SK-N-MC (cell line): ENCODE measurements at regions not wholly inside any gene's neighbourhood (a gene's known extent, or its start where the extent isn't known, plus 50 kb on each side); places are given as distances from the start of the nearest gene placed in this dataset.

Experiments used
- DNase-seq: peaks from one replicate; pipeline ENCODE4 v3.0.0-alpha.2; 2011; ENCODE audit warnings: low read depth, low spot score
- H3K27ac ChIP-seq: fragments of 200-600 bp; sonication (generic); 2 replicates; pipeline ENCODE4 v1.5.1; 2016; ENCODE audit warnings: mixed run types
- H3K36me3 ChIP-seq: fragments of 200-600 bp; sonication (generic); 2 replicates; pipeline ENCODE4 v1.6.1; 2017; ENCODE audit warnings: antibody characterized with exemption, low read length, mixed read lengths; ENCODE audit not compliant: insufficient read depth
- H3K4me3 ChIP-seq: fragments of 200-600 bp; sonication (generic); 2 replicates; pipeline ENCODE4 v1.5.1; 2016
- H3K9ac ChIP-seq: fragments of 200-600 bp; sonication (generic); 2 replicates; pipeline ENCODE4 v1.8.0; 2017; ENCODE audit warnings: mixed run types, mixed read lengths; ENCODE audit not compliant: insufficient read length
- H3K9me3 ChIP-seq: fragments of 200-600 bp; sonication (generic); 2 replicates; pipeline ENCODE4 v1.6.1; 2017; ENCODE audit warnings: low read depth, mild to moderate bottlenecking, antibody characterized with exemption, low read length, moderate library complexity, mixed read lengths
- EZH2 ChIP-seq: fragments of 200-600 bp; sonication (generic); IDR thresholded peaks from one replicate; pipeline ENCODE4 v1.6.1; 2017; ENCODE audit warnings: antibody characterized with exemption
- FOXP2 ChIP-seq: optimal IDR thresholded peaks from 2 replicates; pipeline ENCODE3; 2011; ENCODE audit warnings: mild to moderate bottlenecking, moderate library complexity; ENCODE audit not compliant: insufficient read depth; ENCODE audit errors: extremely low read length, control extremely low read depth
- POLR2AphosphoS5 ChIP-seq: IDR thresholded peaks from 2 replicates; pipeline ENCODE4 v1.6.1; 2012; ENCODE audit warnings: mild to moderate bottlenecking, low read depth, low read length, borderline replicate concordance

- Histone ChIP-seq H3K27ac (no peak overlapping the region), H3K9me3 (no peaks in the 10 kb centered on the region), H3K36me3 (no peaks in the 10 kb centered on the region), H3K4me3 (no peak overlapping the region), H3K9ac (no peak overlapping the region)
- DNase-seq = no peak
- no peak for TF ChIP-seq FOXP2
- TF ChIP-seq POLR2AphosphoS5 = no peak
- no peak for TF ChIP-seq EZH2
Observed at GRCh38 chr13:31081316-31081715, 80.4 kb downstream of the HSPH1 start.

DNA sequence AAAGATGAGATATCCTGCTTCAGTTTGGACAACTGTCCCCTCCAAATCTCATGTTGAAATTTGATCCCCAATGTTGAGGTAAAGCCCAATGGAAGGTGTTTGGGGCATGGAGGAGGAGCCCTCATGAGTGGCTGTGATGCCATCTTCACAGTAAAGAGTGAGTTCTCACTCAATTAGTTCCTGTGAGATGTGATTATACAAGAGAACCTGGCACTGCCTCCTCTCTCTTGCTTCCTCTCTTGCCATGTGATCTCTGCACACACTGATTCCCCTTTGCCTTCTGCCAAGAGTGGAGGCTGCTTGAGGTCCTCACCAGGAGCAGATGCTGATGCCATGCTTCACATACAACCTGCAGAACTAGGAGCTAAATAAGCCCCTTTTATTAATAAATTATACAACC lies 86.9 kb downstream of the HSPH1 start:
- no peak overlapping the region for H3K9ac ChIP-seq
- DNase-seq = no peak
- H3K36me3 ChIP-seq = no peaks in the 10 kb centered on the region
- no peak overlapping the region for H3K4me3 ChIP-seq
- no peak for TF ChIP-seq POLR2AphosphoS5
- TF ChIP-seq FOXP2 = no peak
- TF ChIP-seq EZH2 = no peak
- no peaks in the 10 kb centered on the region for H3K9me3 ChIP-seq
- H3K27ac ChIP-seq = no peak overlapping the region

DNA sequence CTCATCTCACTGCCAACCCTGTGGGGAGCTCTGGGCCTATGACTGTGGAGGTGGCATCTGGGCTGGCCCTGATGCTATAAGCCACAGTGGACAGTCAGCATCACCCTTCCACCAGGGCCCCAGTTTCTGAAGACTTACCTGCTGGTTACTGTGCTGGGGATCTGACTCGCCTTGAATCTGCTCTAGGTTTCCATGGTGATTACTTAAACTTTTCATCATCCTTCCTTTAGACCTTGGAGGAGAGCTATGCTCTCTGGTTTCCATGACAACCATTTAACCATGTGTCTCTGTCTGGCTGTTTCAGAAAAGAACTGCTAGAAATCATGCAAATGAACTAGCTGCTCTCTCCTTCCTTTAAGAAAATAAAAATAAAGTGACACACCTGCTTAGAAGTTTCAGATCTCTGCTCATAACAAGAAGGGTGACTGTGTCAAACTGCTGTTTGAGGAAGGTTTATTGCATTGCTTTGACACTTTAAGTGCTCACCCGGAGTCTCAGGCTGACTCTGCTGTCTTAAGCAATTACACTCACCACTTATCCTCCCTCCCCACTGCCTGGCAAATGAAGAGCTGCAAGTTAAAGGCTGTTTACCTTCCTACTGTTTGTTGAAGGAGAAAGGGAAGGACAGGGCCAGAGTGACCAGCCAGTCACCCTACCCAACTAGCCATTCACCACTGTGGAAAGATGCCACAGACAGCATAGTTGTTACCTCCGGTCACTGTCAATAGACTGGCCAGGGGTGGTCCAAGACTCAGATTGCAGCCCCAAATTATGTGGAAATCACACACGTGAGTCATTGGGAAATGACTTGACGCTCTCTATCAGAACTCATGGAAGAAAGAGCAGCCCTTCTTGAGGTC lies 87.6 kb downstream of the HSPH1 start:
- Histone ChIP-seq H3K9me3 (no peaks in the 10 kb centered on the region), H3K36me3 (no peaks in the 10 kb centered on the region), H3K4me3 (no peak overlapping the region), H3K9ac (no peak overlapping the region), H3K27ac (no peak overlapping the region)
- TF ChIP-seq FOXP2 (no peak), EZH2 (no peak), POLR2AphosphoS5 (no peak)
- DNase-seq = peak; percentile 14

- Histone ChIP-seq H3K9ac (no peak overlapping the region), H3K36me3 (no peaks in the 10 kb centered on the region), H3K27ac (no peak overlapping the region), H3K4me3 (no peak overlapping the region), H3K9me3 (no peaks in the 10 kb centered on the region)
- DNase-seq = no peak
- no peak for TF ChIP-seq POLR2AphosphoS5
- TF ChIP-seq EZH2 = no peak
- TF ChIP-seq FOXP2 = no peak
Observed at GRCh38 chr13:31072041-31072440, 89.7 kb downstream of the HSPH1 start.

- Histone ChIP-seq H3K9ac (no peak overlapping the region), H3K4me3 (no peak overlapping the region), H3K27ac (no peak overlapping the region), H3K36me3 (no peaks in the 10 kb centered on the region), H3K9me3 (no peaks in the 10 kb centered on the region)
- no peak for DNase-seq
- TF ChIP-seq POLR2AphosphoS5 = no peak
- TF ChIP-seq EZH2 = no peak
Observed at GRCh38 chr13:31069808-31070534, 91.7 kb downstream of the HSPH1 start.

- Histone ChIP-seq H3K9me3 (no peaks in the 10 kb centered on the region), H3K9ac (no peak overlapping the region)
Observed at GRCh38 chr13:31068119-31068423, 93.6 kb downstream of the HSPH1 start.

GRCh38 chr13:31067416-31068118 lies 94.1 kb downstream of the HSPH1 start:
- DNase-seq = no peak
- H3K27ac ChIP-seq = no peak overlapping the region
- TF ChIP-seq POLR2AphosphoS5 = no peak
- no peak for TF ChIP-seq EZH2
- no peak for TF ChIP-seq FOXP2
- H3K9me3 ChIP-seq = no peaks in the 10 kb centered on the region
- H3K9ac ChIP-seq = no peak overlapping the region
- H3K4me3 ChIP-seq = no peak overlapping the region
- no peaks in the 10 kb centered on the region for H3K36me3 ChIP-seq

More at GRCh38 chr13:31068119-31068423, 93.6 kb downstream of the HSPH1 start:
- no peak overlapping the region for H3K4me3 ChIP-seq
- DNase-seq = no peak
- H3K27ac ChIP-seq = no peak overlapping the region
- no peaks in the 10 kb centered on the region for H3K36me3 ChIP-seq
- no peak for TF ChIP-seq POLR2AphosphoS5
- TF ChIP-seq FOXP2 = no peak
- no peak for TF ChIP-seq EZH2

DNA sequence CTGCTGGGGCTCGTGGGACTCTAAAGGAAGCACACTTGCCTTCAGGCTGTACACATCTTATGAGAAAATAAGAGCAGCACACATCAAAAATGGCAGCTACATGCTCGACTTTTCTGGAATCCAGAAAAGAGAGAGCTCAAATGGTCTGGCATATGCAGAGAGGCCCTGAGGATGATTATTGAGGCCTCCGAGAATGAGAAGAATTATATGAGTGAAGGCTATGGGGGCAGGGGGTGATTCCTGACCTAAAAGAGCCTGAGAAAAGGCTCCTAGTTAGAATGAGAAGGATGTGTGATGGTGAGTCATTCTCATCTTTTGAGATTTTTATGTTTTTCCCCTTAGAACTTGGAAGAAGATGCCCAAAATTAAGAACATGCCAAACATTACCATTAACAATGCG lies 97.1 kb downstream of the HSPH1 start:
- no peak for TF ChIP-seq POLR2AphosphoS5
- no peak for TF ChIP-seq FOXP2
- H3K27ac ChIP-seq = no peak overlapping the region
- no peak for DNase-seq
- H3K9me3 ChIP-seq = no peaks in the 10 kb centered on the region
- no peaks in the 10 kb centered on the region for H3K36me3 ChIP-seq
- H3K9ac ChIP-seq = no peak overlapping the region
- no peak overlapping the region for H3K4me3 ChIP-seq

GRCh38 chr13:31063772-31064171 lies 97.9 kb downstream of the HSPH1 start:
- TF ChIP-seq FOXP2 (no peak), EZH2 (no peak), POLR2AphosphoS5 (no peak)
- DNase-seq = no peak
- H3K27ac ChIP-seq = no peak overlapping the region
- H3K9ac ChIP-seq = no peak overlapping the region
- H3K9me3 ChIP-seq = no peaks in the 10 kb centered on the region
- H3K4me3 ChIP-seq = no peak overlapping the region
- H3K36me3 ChIP-seq = no peaks in the 10 kb centered on the region
